Large intestine (tissue), 3 donors: ENCODE measurements at regions not wholly inside any gene's neighbourhood (a gene's known extent, or its start where the extent isn't known, plus 50 kb on each side); places are given as distances from the start of the nearest gene placed in this dataset.

Experiments used
- DNase-seq, 2 donors: peaks; one replicate each; pipeline versions ENCODE4 v3.0.0 to v3.0.0-alpha.2; 2013
- H3K27ac ChIP-seq: one replicate; pipeline ENCODE4 v1.5.1; 2013; ENCODE audit warnings: low read length
- H3K27me3 ChIP-seq: 2 replicates; pipeline ENCODE4 v1.6.1; 2013; ENCODE audit warnings: low read length; ENCODE audit not compliant: control insufficient read depth, insufficient read depth
- H3K36me3 ChIP-seq: 2 replicates; pipeline ENCODE4 v1.6.1; 2013; ENCODE audit warnings: low read length; ENCODE audit not compliant: control insufficient read depth, insufficient read depth
- H3K4me1 ChIP-seq: one replicate; pipeline ENCODE4 v1.6.1; 2013; ENCODE audit warnings: low read length; ENCODE audit not compliant: control insufficient read depth, insufficient read depth
- H3K4me3 ChIP-seq: one replicate; pipeline ENCODE4 v1.5.1; 2013; ENCODE audit warnings: low read length
- H3K9me3 ChIP-seq: one replicate; pipeline ENCODE4 v1.6.1; 2013; ENCODE audit warnings: mild to moderate bottlenecking, low read depth, low read length, moderate library complexity; ENCODE audit not compliant: control insufficient read depth
- WGBS: methylation state at CpG from one replicate; pipeline ENCODE4 v1.1.5; 2013; ENCODE audit warnings: low lambda C conversion rate; ENCODE audit not compliant: insufficient coverage; 5-methylcytosine and 5-hydroxymethylcytosine counted together

- DNase-seq = peak in 1 of 2 donors; percentile 45
- WGBS = no CpG with 5 or more reads among the region's 2 CpGs
- Histone ChIP-seq H3K36me3 (no peaks in the 10 kb centered on the region), H3K27ac (no peak overlapping the region), H3K27me3 (no peaks in the 10 kb centered on the region), H3K9me3 (no peaks in the 10 kb centered on the region), H3K4me3 (no peak overlapping the region), H3K4me1 (peaks cover 3% of the 10 kb centered on the region)
These were observed 248.8 kb upstream of the FZD8 start for GRCh38 chr10:35890676-35891495.

- DNase-seq = peak in 1 of 2 donors; percentile 42
- H3K27ac ChIP-seq = no peak overlapping the region
- H3K36me3 ChIP-seq = no peaks in the 10 kb centered on the region
- no peaks in the 10 kb centered on the region for H3K27me3 ChIP-seq
- WGBS = 21% methylated on average over 4 of the region's 14 CpGs
- no peaks in the 10 kb centered on the region for H3K9me3 ChIP-seq
- no peak overlapping the region for H3K4me3 ChIP-seq
- H3K4me1 ChIP-seq = peaks cover 3% of the 10 kb centered on the region
These were observed 248.0 kb upstream of the FZD8 start for GRCh38 chr10:35889971-35890675.

DNA sequence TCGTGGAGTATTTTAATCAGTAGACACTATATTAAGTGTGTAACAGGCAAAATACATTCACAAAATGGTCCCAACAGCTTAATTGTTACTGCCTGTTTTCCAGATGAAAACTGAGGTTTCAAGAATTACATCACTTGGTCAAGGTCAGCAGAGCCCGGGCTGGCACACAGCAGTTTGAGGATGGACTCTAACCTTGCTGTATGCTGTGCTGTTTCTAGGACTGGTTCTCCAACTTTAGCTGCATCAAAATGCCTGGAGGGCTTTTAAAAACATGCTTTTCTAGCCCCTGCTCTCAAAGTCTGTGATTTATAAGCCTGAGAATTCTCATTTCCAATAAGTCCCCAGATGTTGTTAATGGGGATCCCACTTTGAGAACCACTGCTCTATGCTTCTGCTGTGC lies 247.1 kb upstream of the FZD8 start:
- Histone ChIP-seq H3K4me1 (peaks cover 3% of the 10 kb centered on the region), H3K4me3 (no peak overlapping the region), H3K27ac (no peak overlapping the region), H3K36me3 (no peaks in the 10 kb centered on the region), H3K27me3 (no peaks in the 10 kb centered on the region), H3K9me3 (no peaks in the 10 kb centered on the region)
- 100% methylated on average over 1 of the region's 2 CpGs for WGBS
- peak in 1 of 2 donors; percentile 14 for DNase-seq

DNA sequence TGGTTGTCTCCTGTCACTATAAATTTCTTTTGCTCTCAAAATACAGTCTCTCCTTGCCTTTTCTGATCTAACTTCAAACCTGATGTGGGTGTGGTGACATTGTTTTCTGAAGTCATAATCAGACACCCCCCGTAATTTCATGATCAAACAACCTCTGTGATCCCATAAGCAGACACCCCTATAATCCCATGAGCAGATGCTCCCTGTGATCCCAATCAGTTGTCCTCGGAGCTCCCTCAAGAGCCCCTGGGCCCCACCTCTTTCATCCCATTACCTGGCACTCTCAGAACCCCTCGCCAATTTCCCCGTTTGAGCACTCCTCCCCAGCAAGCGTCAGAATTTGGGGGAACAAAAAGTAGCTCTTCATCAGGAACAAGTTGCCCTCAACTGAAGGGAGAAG lies 246.3 kb upstream of the FZD8 start:
- Histone ChIP-seq H3K4me1 (peaks cover 3% of the 10 kb centered on the region), H3K4me3 (no peak overlapping the region), H3K36me3 (no peaks in the 10 kb centered on the region), H3K27me3 (no peaks in the 10 kb centered on the region), H3K9me3 (no peaks in the 10 kb centered on the region), H3K27ac (no peak overlapping the region)
- no CpG with 5 or more reads among the region's 5 CpGs for WGBS
- no peak for DNase-seq

- DNase-seq = no peak
- H3K27ac ChIP-seq = no peak overlapping the region
- peaks cover 3% of the 10 kb centered on the region for H3K4me1 ChIP-seq
- no peaks in the 10 kb centered on the region for H3K36me3 ChIP-seq
- no peak overlapping the region for H3K4me3 ChIP-seq
- 83% methylated on average over 1 of the region's 6 CpGs for WGBS
- H3K27me3 ChIP-seq = no peaks in the 10 kb centered on the region
- no peaks in the 10 kb centered on the region for H3K9me3 ChIP-seq
These were observed 245.6 kb upstream of the FZD8 start for GRCh38 chr10:35887685-35888084.

DNA sequence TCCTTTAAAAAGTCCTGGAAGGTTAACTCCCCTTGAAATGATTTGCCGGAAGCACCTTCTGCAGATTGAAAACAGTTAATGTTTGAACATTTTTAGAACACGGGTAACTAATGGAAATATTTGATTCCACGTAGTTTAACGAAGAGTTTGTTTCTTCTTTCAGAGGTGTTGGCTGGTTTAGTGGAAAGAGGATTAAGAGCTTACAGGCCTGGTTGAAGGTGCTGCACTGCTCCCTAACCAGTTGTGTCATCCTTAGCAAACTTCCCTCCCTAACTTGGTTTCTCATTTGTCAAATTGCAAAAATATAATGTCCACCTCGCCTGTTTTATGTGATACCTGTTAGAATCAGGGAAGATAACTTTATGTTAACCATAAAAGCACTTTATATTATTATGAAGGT lies 243.0 kb upstream of the FZD8 start:
- no peaks in the 10 kb centered on the region for H3K27me3 ChIP-seq
- 20% methylated on average over 1 of the region's 5 CpGs for WGBS
- H3K27ac ChIP-seq = no peak overlapping the region
- H3K4me1 ChIP-seq = no peaks in the 10 kb centered on the region
- DNase-seq = no peak
- no peaks in the 10 kb centered on the region for H3K36me3 ChIP-seq
- no peaks in the 10 kb centered on the region for H3K9me3 ChIP-seq
- H3K4me3 ChIP-seq = no peak overlapping the region

DNA sequence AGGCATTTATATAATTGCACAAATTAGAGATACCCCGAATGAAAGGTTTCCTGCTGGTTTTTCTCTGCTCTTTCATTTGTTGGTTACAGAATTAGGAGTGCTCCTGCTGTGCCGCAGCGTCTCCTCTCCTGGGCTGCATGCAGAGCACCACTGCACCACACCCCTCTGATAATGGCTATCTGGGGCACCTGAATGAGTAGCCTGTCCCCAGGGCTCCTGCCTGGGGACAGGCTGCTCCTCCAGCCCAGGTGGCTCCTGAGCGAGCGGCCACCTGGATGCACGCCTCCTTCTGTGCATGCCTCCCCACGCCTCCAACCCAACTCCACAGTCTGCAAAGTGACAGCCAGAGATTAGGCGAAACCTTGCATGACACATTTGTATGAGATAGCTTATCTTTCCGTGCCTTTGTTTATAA lies 242.6 kb upstream of the FZD8 start:
- no CpG with 5 or more reads among the region's 9 CpGs for WGBS
- Histone ChIP-seq H3K27ac (no peak overlapping the region), H3K9me3 (no peaks in the 10 kb centered on the region), H3K36me3 (no peaks in the 10 kb centered on the region), H3K27me3 (no peaks in the 10 kb centered on the region), H3K4me3 (no peak overlapping the region), H3K4me1 (no peaks in the 10 kb centered on the region)
- no peak for DNase-seq

DNA sequence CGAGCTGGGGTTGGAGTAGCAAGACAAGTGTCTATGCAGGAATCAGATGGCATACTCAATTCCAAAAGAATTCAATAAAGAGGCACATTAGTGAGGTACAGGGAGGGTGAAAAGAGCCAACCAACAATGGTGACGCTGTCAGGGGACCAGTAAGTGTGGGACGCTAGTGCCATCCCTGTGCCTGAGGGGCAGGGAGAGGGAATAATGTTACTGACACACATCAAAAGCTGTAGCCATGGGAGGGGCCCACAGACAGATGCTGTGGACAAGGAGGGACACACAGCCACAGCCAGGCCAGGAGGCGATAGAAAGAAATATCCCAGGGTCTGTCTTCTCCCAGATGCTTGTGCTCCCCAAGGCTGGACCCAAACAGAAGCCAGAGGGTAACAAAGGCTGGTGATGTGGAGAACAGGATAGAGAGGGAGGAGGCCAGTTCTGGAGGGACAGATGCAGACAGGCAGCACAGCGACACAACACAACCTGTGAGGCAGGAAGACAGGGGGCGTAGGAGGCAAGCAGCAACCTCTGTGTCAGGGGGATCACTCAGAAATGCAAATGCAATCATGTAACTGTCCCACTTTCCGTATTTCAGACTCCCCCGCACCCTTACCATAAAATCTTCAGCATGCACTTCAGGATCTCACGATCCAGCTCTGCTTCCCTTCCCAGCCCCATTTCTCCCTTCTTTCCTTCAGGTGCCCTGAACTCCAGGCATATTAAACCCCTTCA lies 240.5 kb upstream of the FZD8 start:
- WGBS = 100% methylated on average over 4 of the region's 9 CpGs
- no peaks in the 10 kb centered on the region for H3K9me3 ChIP-seq
- DNase-seq = no peak

DNA sequence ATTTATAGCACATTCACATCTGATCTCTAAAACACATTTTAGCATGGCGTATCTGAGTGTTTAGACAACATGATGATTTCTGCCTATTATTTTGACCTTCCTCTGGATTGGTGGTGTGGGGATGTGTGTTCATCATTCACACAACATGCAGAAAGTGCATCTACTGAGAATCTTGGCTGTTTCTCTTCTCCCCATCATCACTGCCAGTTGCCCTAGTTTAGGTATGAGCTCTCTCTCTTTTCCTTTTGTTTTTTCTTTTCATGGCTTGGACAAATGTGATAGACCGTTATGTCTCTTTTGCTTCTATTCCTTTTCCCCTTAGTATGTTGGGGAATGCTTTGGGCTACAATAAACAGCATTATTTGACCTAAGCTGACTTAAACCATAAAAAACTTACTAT lies 239.2 kb upstream of the FZD8 start:
- 100% methylated on average over 2 of the region's 2 CpGs for WGBS
- no peaks in the 10 kb centered on the region for H3K27me3 ChIP-seq
- H3K9me3 ChIP-seq = no peaks in the 10 kb centered on the region
- no peaks in the 10 kb centered on the region for H3K36me3 ChIP-seq
- no peak overlapping the region for H3K4me3 ChIP-seq
- DNase-seq = no peak
- H3K4me1 ChIP-seq = no peaks in the 10 kb centered on the region
- no peak overlapping the region for H3K27ac ChIP-seq

More for the DNA sequence above, 240.5 kb upstream of the FZD8 start:
- Histone ChIP-seq H3K4me3 (no peak overlapping the region), H3K27me3 (no peaks in the 10 kb centered on the region), H3K4me1 (no peaks in the 10 kb centered on the region), H3K36me3 (no peaks in the 10 kb centered on the region), H3K27ac (no peak overlapping the region)

DNA sequence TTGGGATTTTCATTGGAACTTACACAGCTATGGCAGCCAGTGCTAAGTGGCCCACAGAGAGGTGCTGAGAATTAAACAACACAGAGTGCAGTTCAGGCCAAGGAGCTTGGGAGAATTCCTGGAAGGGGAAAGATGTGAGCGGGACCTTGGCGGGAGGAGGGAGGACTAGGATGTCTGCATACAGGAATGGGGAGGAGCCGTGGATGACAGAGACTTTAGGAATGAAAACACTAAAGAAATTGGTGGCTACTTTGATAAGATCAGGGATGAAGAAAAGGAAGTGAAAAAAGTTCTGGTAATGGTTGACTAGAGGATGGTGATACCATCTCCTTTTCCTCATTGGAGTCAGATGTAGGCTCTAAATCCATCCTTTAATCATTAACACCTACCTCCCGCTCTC lies 234.2 kb upstream of the FZD8 start:
- WGBS = 36% methylated on average over 2 of the region's 4 CpGs
- Histone ChIP-seq H3K27me3 (no peaks in the 10 kb centered on the region), H3K36me3 (no peaks in the 10 kb centered on the region), H3K27ac (no peak overlapping the region), H3K4me3 (no peak overlapping the region), H3K9me3 (no peaks in the 10 kb centered on the region), H3K4me1 (no peaks in the 10 kb centered on the region)
- no peak for DNase-seq
